H1 (cell line): ENCODE measurements at regions not wholly inside any gene's neighbourhood (a gene's known extent, or its start where the extent isn't known, plus 50 kb on each side); places are given as distances from the start of the nearest gene placed in this dataset.

Source experiments
- CTCF ChIA-PET: fragments of 300-600 bp; sonication (Branson Sonifier 250); formaldehyde crosslinking; loops from one replicate; lab custom pipeline; 2021; ENCODE audit not compliant: partially characterized antibody; lab: Charles Lee
- POLR2A ChIA-PET: fragments of 300-600 bp; sonication (Branson Sonifier 250); formaldehyde crosslinking; loops from one replicate; lab custom pipeline; 2021; ENCODE audit warnings: inconsistent platforms; ENCODE audit not compliant: partially characterized antibody; lab: Charles Lee
- DNase-seq, 2 experiments: peaks; one replicate each; pipeline versions ENCODE4 v3.0.0 to v3.0.0-alpha.2; 2010 to 2022; ENCODE audit warnings: low spot score in 2 of 2, low read depth in 1 of 2, mixed read lengths in 1 of 2
- FAIRE-seq: peaks from 2 replicates; lab custom pipeline; 2011; peaks lifted over from hg19 to GRCh38; lab: Jason Lieb, UNC
- H2AFZ ChIP-seq: 2 replicates; pipeline ENCODE4 v1.8.1; 2012; ENCODE audit warnings: low read length, inconsistent platforms
- H2AK5ac ChIP-seq: 2 replicates; pipeline ENCODE4 v1.6.1; 2013; ENCODE audit warnings: low read depth, low read length
- H2BK120ac ChIP-seq: replicated peaks from 2 replicates; pipeline ENCODE3; 2013; ENCODE audit warnings: low read depth, low read length, inconsistent platforms
- H2BK12ac ChIP-seq: 2 replicates; pipeline ENCODE4 v1.6.1; 2013; ENCODE audit warnings: low read depth, low read length
- H2BK15ac ChIP-seq: 2 replicates; pipeline ENCODE4 v1.6.1; 2013; ENCODE audit warnings: low read length
- H2BK20ac ChIP-seq: 2 replicates; pipeline ENCODE4 v1.6.1; 2013; ENCODE audit warnings: low read length
- H2BK5ac ChIP-seq: 2 replicates; pipeline ENCODE4 v1.6.1; 2013; ENCODE audit warnings: low read depth, low read length
- H3K14ac ChIP-seq: 2 replicates; pipeline ENCODE4 v1.6.1; 2013; ENCODE audit warnings: inconsistent platforms; ENCODE audit not compliant: insufficient read length
- H3K18ac ChIP-seq: 2 replicates; pipeline ENCODE4 v1.6.1; 2013; ENCODE audit warnings: low read length; ENCODE audit errors: extremely low read depth
- H3K23ac ChIP-seq: 2 replicates; pipeline ENCODE4 v1.6.1; 2013; ENCODE audit warnings: inconsistent platforms; ENCODE audit not compliant: insufficient read length
- H3K23me2 ChIP-seq: 2 replicates; pipeline ENCODE4 v1.6.1; 2013; ENCODE audit warnings: low read depth, low read length
- H3K27ac ChIP-seq: 2 replicates; pipeline ENCODE4 v1.6.1; 2011; ENCODE audit warnings: low read depth, low read length, inconsistent platforms
- H3K27me3 ChIP-seq, 4 experiments: replicated peaks in 1 of 4; 1 replicate in 1 of 4; 2 replicates in 3 of 4; pipeline versions ENCODE4 v1.6.1 to v1.8.1; 2011 to 2013; ENCODE audit warnings: low read length in 3 of 4, mild to moderate bottlenecking in 3 of 4, inconsistent platforms in 2 of 4, mixed read lengths in 2 of 4, moderate library complexity in 1 of 4; ENCODE audit not compliant: control insufficient read depth in 3 of 4, insufficient read depth in 3 of 4; ENCODE audit errors: extremely low read depth in 1 of 4
- H3K36me3 ChIP-seq, 4 experiments: 2 replicates each; pipeline versions ENCODE4 v1.6.1 to v1.8.1; 2011 to 2013; ENCODE audit warnings: mild to moderate bottlenecking in 4 of 4, low read length in 3 of 4, moderate library complexity in 2 of 4, control low read depth in 1 of 4, inconsistent platforms in 1 of 4; ENCODE audit not compliant: insufficient read depth in 4 of 4, control insufficient read depth in 2 of 4
- H3K4ac ChIP-seq: replicated peaks from 2 replicates; pipeline ENCODE3; 2013; ENCODE audit warnings: low read length, low read depth, mixed read lengths, inconsistent platforms; ENCODE audit not compliant: insufficient read length
- H3K4me1 ChIP-seq, 4 experiments: replicated peaks in 1 of 4; 1 replicate in 1 of 4; 2 replicates in 3 of 4; pipeline versions ENCODE4 v1.6.1 to v1.8.1; 2011 to 2013; ENCODE audit warnings: low read length in 3 of 4, inconsistent platforms in 2 of 4, mixed read lengths in 1 of 4; ENCODE audit not compliant: insufficient read depth in 4 of 4, control insufficient read depth in 3 of 4
- H3K4me2 ChIP-seq, 2 experiments: 2 replicates each; pipeline versions ENCODE4 v1.6.1 to v1.8.1; 2011 to 2013; ENCODE audit warnings: low read depth in 2 of 2, low read length in 2 of 2, control low read depth in 1 of 2, inconsistent platforms in 1 of 2, mild to moderate bottlenecking in 1 of 2; ENCODE audit not compliant: insufficient read depth in 1 of 2
- H3K4me3 ChIP-seq, 4 experiments: fragments of 200-600, 300-600 bp in 1 of 4; sonication (generic), shearing (Covaris generic), sonication (Bioruptor Twin) in 1 of 4; 2 replicates each; pipeline versions ENCODE4 v1.5.1 to v1.8.1; 2011 to 2016; ENCODE audit warnings: low read length in 4 of 4, low read depth in 3 of 4, control low read depth in 2 of 4, inconsistent platforms in 2 of 4, mild to moderate bottlenecking in 2 of 4, mixed read lengths in 1 of 4, moderate library complexity in 1 of 4; ENCODE audit not compliant: insufficient read depth in 2 of 4; ENCODE audit errors: extremely low read depth in 1 of 4
- H3K56ac ChIP-seq: replicated peaks from 2 replicates; pipeline ENCODE3; 2013; ENCODE audit warnings: low read depth, mild to moderate bottlenecking, mixed read lengths, low read length, inconsistent platforms; ENCODE audit not compliant: insufficient read length
- H3K79me1 ChIP-seq: 2 replicates; pipeline ENCODE4 v1.6.1; 2013; ENCODE audit warnings: low read depth, low read length, control low read depth
- H3K79me2 ChIP-seq, 2 experiments: 2 replicates each; pipeline versions ENCODE4 v1.6.1 to v1.8.1; 2012 to 2013; ENCODE audit warnings: low read length in 2 of 2, mild to moderate bottlenecking in 2 of 2, inconsistent platforms in 1 of 2; ENCODE audit not compliant: insufficient read depth in 2 of 2, control insufficient read depth in 1 of 2
- H3K9ac ChIP-seq, 4 experiments: replicated peaks in 1 of 4; 1 replicate in 1 of 4; 2 replicates in 3 of 4; pipeline versions ENCODE4 v1.6.1 to v1.8.1; 2011 to 2013; ENCODE audit warnings: low read depth in 3 of 4, low read length in 3 of 4, control low read depth in 2 of 4, mild to moderate bottlenecking in 2 of 4, moderate library complexity in 2 of 4, inconsistent platforms in 1 of 4; ENCODE audit errors: extremely low read depth in 1 of 4
- H3K9me3 ChIP-seq, 2 experiments: 2 replicates each; pipeline versions ENCODE4 v1.6.1 to v1.8.1; 2012 to 2013; ENCODE audit warnings: mild to moderate bottlenecking in 2 of 2, moderate library complexity in 2 of 2, control low read depth in 1 of 2, inconsistent platforms in 1 of 2, low read depth in 1 of 2, low read length in 1 of 2, mixed read lengths in 1 of 2; ENCODE audit not compliant: insufficient read depth in 2 of 2
- H4K20me1 ChIP-seq, 2 experiments: replicated peaks in 1 of 2; 2 replicates each; pipeline versions ENCODE3 to v1.8.1; 2011 to 2013; ENCODE audit warnings: inconsistent platforms in 2 of 2, low read length in 2 of 2, mild to moderate bottlenecking in 1 of 2; ENCODE audit not compliant: insufficient read depth in 2 of 2, control insufficient read depth in 1 of 2
- H4K5ac ChIP-seq: 2 replicates; pipeline ENCODE4 v1.6.1; 2013; ENCODE audit warnings: low read length, low read depth, mixed read lengths, inconsistent platforms; ENCODE audit not compliant: insufficient read length
- H4K8ac ChIP-seq: 2 replicates; pipeline ENCODE4 v1.8.0; 2013; ENCODE audit warnings: mild to moderate bottlenecking, moderate library complexity, low read length, inconsistent platforms; ENCODE audit not compliant: insufficient read depth; ENCODE audit errors: extremely low read depth
- H4K91ac ChIP-seq: replicated peaks from 2 replicates; pipeline ENCODE3; 2013; ENCODE audit warnings: low read length, mixed read lengths, inconsistent platforms; ENCODE audit not compliant: insufficient read length
- BCL11A ChIP-seq, 2 experiments: IDR thresholded peaks; one replicate each; pipeline ENCODE4 v1.6.1; 2011; ENCODE audit warnings: low read depth in 2 of 2, low read length in 2 of 2, mild to moderate bottlenecking in 2 of 2
- CEBPB ChIP-seq: IDR thresholded peaks from 2 replicates; pipeline ENCODE4 v1.6.1; 2012; ENCODE audit warnings: low read depth, low read length
- CHD1 ChIP-seq: IDR thresholded peaks from 2 replicates; pipeline ENCODE4 v1.6.1; 2012; ENCODE audit warnings: low read depth, low read length, improper control_type of control experiment
- CTBP2 ChIP-seq: IDR thresholded peaks from 2 replicates; pipeline ENCODE4 v1.7.0; 2011; ENCODE audit warnings: borderline replicate concordance, mild to moderate bottlenecking, moderate library complexity, mixed read lengths, low read length; ENCODE audit not compliant: insufficient read depth, insufficient read length
- EZH2 ChIP-seq: fragments of 200-600 bp; sonication (generic); IDR thresholded peaks from 2 replicates; pipeline ENCODE4 v1.7.1; 2012; ENCODE audit warnings: low read depth, mild to moderate bottlenecking, moderate library complexity, low read length, inconsistent platforms; ENCODE audit not compliant: severe bottlenecking
- KDM5A ChIP-seq: fragments of 200-600 bp; IDR thresholded peaks from 2 replicates; pipeline ENCODE4 v1.7.1; 2012; ENCODE audit warnings: mild to moderate bottlenecking, low read length, inconsistent platforms, mixed read lengths
- MAFK ChIP-seq: IDR thresholded peaks from 2 replicates; pipeline ENCODE4 v1.6.1; 2012; ENCODE audit warnings: low read depth, mild to moderate bottlenecking, improper control_type of control experiment, low read length
- NRF1 ChIP-seq: IDR thresholded peaks from 2 replicates; pipeline ENCODE4 v1.6.1; 2011; ENCODE audit warnings: mild to moderate bottlenecking, low read depth, low read length, improper control_type of control experiment
- POLR2A ChIP-seq, 2 experiments: IDR thresholded peaks; 1 replicate in 1 of 2; 2 replicates in 1 of 2; pipeline ENCODE4 v1.6.1; 2011; ENCODE audit warnings: low read depth in 2 of 2, low read length in 2 of 2, mild to moderate bottlenecking in 2 of 2; ENCODE audit errors: control extremely low read depth in 1 of 2
- TAF1 ChIP-seq: IDR thresholded peaks from 2 replicates; pipeline ENCODE4 v1.6.1; 2011; ENCODE audit warnings: mild to moderate bottlenecking, low read depth, low read length
- USF2 ChIP-seq: IDR thresholded peaks from 2 replicates; pipeline ENCODE4 v1.6.1; 2011; ENCODE audit warnings: low read length, improper control_type of control experiment
- WGBS, 2 experiments: shearing (Covaris generic) in 1 of 2; methylation state at CpG; one replicate each; pipeline versions ENCODE4 v1.1.6 to v1.1.7; 2013 to 2015; ENCODE audit warnings: low lambda C conversion rate in 2 of 2, mixed read lengths in 2 of 2, inconsistent platforms in 1 of 2, low coverage in 1 of 2, missing lambda C conversion rate in 1 of 2; ENCODE audit not compliant: insufficient replicate concordance in 2 of 2, insufficient coverage in 1 of 2, insufficient read length in 1 of 2; ENCODE audit errors: extremely low coverage in 1 of 2, missing lambda C conversion rate in 1 of 2; 5-methylcytosine and 5-hydroxymethylcytosine counted together

- Histone ChIP-seq H4K20me1 (no peaks in the 10 kb centered on the region), H3K27me3 (no peaks in the 10 kb centered on the region), H3K4me2 (no peak overlapping the region), H2BK120ac (no peak overlapping the region), H3K56ac (no peak overlapping the region), H2BK5ac (no peak overlapping the region), H2BK20ac (no peak overlapping the region), H4K5ac (no peak overlapping the region), H4K91ac (no peak overlapping the region), H3K27ac (no peak overlapping the region), H4K8ac (no peak overlapping the region), H2BK12ac (no peak overlapping the region), H3K4me3 (no peak overlapping the region), H3K23me2 (no peaks in the 10 kb centered on the region), H3K36me3 (no peaks in the 10 kb centered on the region), H3K9me3 (no peaks in the 10 kb centered on the region), H3K18ac (no peak overlapping the region), H3K79me1 (no peaks in the 10 kb centered on the region), H3K23ac (no peak overlapping the region), H3K79me2 (no peaks in the 10 kb centered on the region), H3K4me1 (no peaks in the 10 kb centered on the region), H2AK5ac (no peak overlapping the region), H2BK15ac (no peak overlapping the region), H3K9ac (no peak overlapping the region), H2AFZ (no peak overlapping the region), H3K4ac (no peak overlapping the region), H3K14ac (no peak overlapping the region)
- ChIA-PET POLR2A (no interaction called here), CTCF (interaction anchor here (0.9 kb wide), 1 partner anchor 32 kb away, joined by 3 read pairs; no protein-coding TSS in a partner anchor)
- no peak for FAIRE-seq
- WGBS, 2 experiments = 100% methylated on average over 1 of the region's 1 CpG
- DNase-seq = no peak
- TF ChIP-seq TAF1 = no peak
- TF ChIP-seq MAFK = no peak
- TF ChIP-seq USF2 = no peak
- TF ChIP-seq BCL11A (IDR thresholded peaks at IDR 0.05; ENCODE audit: low read depth in 2 of 2, low read length in 2 of 2) = no peak
- no peak for TF ChIP-seq CEBPB
- TF ChIP-seq NRF1 = no peak
- no peak for TF ChIP-seq CHD1
- TF ChIP-seq KDM5A = no peak
- TF ChIP-seq POLR2A (IDR thresholded peaks at IDR 0.05; ENCODE audit: control extremely low read depth in 1 of 2, low read depth in 2 of 2, low read length in 2 of 2) = no peak
- TF ChIP-seq CTBP2 = no peak
- TF ChIP-seq EZH2 = no peak
Observed at GRCh38 chr13:58744686-58745085, 1113.1 kb downstream of the PCDH17 start.
